HG02938 (cell line): ENCODE measurements at regions not wholly inside any gene's neighbourhood (a gene's known extent, or its start where the extent isn't known, plus 50 kb on each side); places are given as distances from the start of the nearest gene placed in this dataset.
"Not testable (repeated sequence)": the region's sequence is repeated elsewhere in the genome, so short reads cannot be mapped to it uniquely, and the experiment has no call there.

Source experiments
- ATAC-seq: cut with Tn5 transposase; IDR thresholded peaks from one replicate; pipeline ENCODE4 v1.9.1; 2021; ENCODE audit warnings: mild to moderate bottlenecking, moderate library complexity; ENCODE audit not compliant: unreplicated experiment

DNA sequence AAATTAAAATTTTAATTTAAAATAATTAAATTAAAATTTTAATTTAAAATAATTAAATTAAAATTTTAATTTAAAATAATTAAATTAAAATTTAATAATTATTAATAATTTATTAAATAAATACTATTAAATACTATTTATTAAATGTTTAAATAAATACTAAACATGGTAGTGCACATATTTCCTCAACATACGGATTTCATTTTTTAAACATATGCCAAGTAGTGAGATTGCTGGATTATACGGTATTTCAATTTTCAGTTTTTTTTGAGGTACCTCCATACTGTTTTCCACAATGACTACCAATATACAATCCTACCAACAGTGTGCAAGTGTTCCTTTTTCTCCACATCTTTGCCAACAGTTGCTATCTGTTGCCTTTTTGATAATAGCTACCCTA lies 852.9 kb upstream of the CDH8 start:
- ATAC-seq = no peak

DNA sequence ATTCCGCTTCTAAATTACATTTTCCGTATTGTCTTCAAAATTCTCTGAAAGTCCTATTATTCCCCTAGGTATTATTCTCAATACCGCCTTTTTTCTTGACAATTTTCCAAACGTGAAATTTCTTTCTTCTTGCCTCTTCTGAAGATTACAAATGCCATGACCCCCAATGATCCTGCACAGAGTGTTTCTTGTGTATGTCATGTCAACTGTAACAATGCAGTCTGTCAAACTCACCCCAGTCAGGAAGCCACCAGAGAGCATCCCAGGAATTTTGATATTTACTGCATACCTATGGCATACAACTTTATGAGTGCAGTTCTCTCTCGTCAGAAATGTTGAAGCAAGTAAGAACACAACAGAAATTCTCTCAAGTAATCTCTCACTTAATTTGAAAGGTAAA lies 847.3 kb upstream of the CDH8 start:
- no peak for ATAC-seq

DNA sequence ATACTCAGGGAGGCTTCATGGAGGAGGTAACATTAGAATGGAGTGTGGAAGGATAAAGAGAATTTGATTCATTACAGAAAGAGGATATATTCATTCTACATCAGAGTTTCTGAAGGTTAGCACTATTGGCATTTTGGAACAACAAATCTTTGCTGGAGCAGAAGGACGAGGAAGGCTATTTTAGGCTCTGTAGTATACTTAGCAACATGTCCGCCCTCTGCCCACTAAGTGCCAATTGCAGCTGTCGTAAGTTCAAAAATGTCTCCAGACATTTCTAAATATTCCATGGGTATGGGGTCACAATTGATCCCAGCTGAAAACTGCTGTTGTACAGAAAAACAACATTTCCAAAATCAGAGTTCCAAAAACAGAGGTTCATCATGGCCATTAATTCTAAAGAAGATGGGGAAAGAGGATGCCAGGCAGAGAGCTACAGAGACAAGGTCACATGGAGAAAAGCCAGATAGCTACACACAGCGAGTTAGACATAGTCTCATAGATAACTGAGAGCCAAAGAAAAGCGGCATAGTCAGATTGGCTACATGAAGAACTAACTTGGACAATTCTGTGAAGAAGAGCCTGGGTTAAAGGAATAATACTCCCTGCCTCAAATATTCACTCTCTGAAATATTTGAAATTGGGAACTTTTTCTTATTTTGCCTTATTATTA lies 846.4 kb upstream of the CDH8 start:
- no peak for ATAC-seq

DNA sequence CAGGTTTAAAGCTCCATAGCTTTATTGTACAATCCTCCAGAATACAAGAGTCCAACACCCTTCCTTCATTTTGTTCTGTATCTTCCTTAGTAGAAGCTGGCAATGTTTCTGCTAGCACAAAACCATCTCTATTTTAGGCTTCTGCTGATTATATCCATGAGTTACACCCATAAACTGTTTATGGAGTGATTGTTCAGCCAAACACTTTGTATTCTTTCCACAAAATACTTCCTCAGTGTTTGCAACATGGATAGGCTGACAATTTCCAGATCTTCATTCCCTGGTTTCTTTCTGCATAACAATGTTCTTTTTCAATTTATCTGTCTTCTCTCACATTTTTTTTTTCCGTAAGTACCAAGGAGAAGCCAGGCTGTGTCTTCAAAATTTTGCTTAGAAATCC lies 839.9 kb upstream of the CDH8 start:
- ATAC-seq = no peak

DNA sequence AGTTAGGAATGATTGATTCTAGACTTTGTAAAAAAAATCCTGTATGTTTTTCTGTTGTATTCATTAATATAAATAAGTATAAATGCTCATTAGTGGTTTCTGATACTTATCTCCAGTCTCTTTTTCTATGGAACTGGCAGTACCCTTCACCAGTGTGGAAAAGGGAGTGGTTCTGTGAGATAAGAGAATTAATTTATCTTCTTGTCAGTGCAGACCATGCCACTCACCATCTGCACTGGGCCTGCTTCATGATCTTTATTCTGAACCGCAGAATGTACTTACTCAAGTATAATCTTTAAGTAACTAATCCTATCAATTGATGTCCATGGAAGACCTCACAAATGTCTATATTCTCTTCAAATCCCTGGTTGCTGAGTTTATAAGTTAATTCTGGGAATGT lies 836.1 kb upstream of the CDH8 start:
- no peak for ATAC-seq

DNA sequence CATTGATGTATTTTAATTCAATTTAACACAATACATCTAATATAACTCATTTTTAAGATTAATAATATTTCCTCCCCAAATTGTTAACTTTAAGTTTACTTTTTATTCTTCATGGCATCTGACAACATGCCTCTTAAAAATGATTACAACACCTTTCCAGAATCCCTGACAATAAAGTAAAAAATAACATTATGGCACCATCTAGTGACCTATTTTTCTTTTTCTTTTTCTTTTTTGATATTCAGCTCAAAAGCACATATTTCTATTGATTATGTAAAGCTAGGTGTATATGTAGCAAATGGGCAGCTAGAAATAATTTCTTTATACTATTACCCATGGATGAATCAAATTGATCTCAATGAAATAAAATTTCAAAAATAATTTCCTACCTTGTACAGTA lies 834.3 kb upstream of the CDH8 start:
- ATAC-seq = no peak

DNA sequence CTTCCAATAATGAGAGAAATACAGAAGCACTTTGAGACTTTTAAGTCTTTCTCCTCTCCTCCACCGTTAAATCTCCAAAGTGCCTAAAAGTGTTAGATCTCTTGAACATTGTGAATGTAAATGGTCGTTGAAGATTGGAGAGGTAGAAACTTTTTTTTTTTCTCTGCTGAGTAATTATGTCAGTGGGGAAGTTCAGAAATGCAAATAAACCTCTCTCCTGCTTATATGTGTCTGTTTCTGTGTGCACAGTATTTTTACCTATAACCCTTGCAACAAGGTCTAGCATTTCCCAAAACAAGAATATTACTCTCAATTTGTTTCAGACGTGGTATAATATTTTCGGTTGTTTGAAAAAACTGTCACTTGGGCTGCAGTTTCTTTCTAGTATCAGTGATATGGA lies 833.6 kb upstream of the CDH8 start:
- no peak for ATAC-seq

DNA sequence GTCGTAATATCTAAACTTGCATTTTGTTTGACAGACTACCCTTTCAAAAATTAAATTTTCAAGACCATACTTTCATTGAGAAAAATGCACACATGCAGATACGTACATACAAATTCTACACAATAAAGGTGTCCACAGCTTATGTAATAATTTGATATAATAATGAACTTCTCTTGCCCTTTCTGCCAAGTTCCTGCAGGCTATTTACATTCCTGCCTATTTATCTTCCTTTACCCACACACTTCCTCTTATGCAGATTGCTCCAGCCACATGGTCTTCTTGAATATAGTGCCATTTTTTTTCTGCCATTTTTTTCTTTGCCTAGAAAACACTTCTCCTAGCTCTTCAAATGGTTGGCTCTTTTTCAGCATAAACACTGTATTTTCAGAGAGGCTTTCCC lies 826.9 kb upstream of the CDH8 start:
- ATAC-seq = no peak

DNA sequence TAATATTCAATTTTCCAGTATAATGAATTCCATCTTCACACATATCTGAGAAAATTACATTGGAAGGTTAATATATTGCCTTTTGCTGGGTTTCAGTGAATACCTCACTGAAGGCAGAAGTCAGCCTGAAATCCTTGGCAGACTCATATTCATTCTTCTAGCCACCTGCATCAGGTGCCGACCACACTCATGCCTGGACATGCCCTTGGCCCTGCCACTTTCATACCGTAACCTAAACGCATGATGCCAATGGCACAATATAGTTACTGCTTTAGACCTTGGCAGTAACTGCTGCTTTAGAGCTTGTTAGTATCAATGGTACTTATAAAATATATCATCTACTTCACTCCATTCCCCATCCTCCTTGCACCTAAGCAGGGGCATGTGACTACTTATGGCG lies 817.6 kb upstream of the CDH8 start:
- ATAC-seq = no peak

DNA sequence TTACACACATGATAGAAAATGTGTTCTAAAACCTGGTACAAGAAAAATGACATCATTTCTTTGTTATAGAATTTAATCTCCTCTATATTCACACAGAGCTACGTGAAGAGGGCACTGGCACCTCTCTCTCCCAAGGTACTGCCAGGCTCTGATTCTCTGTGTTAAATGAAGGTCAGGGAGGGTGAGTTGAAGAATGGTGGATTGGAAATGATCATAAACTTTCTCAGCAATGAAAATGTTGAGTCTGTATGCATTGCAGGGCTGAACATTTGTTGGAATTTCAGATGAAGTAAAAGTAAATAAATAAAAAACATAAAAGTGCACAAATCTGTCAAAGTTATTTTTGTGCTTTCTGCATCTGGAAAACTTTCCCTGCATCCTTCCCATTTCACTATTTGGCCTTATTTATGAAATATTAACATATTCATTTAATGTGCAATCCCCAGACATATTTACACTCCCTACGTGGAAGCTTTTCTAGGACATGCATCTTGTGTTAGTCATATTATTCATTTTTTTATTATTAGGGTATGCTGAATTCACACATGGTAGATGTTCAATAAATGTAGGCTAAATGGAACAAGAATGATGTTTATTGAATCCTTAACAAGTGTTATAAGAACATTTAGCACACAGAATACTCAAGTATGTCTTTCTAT lies 810.3 kb upstream of the CDH8 start:
- no peak for ATAC-seq

DNA sequence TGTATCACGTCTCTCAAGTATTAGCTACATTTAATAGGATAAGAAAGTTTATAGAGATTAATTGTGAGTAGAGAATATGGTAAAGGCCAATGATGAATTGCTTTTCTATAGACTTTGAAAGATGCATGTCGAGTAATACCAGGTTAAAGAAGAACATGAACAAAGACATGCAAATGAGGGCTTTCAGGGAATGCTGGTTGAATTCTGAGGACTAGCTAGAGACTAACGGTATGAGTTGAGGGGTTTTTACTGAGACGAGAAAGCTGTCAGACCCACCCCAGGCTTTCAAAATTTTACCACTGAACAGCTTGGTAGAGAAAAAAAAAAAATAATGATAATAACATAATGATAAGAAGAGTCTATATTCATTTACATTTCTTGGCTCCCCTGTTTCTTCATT lies 796.0 kb upstream of the CDH8 start:
- ATAC-seq = no peak

DNA sequence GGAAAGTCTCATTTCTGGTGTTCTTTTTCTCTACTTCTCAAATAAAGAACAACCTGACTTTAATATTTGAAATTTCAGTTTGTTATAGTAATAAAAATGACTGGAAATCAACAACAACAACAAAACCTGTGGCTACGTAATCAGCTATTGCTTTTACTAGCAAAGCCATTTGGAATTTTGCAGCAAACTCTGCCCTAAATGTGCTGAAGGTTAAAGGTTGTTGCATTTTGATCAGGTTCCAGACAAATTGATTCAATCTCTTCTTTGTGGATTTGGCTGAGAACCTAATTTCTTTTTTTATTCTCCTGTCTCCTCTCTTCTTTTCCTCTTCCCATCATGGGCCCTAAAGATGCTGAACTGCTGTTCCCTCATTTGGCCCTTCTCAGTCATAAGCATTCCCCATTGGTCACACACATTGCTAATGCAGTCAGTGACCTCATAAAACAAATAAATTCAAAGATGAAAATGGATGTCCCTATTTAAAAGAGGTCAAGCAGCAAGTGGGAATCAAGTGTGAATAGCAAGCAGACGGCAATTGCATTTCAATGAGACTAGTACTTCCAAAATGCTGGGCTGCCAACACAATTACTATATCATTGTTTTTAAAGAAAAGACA lies 795.1 kb upstream of the CDH8 start:
- ATAC-seq = no peak

DNA sequence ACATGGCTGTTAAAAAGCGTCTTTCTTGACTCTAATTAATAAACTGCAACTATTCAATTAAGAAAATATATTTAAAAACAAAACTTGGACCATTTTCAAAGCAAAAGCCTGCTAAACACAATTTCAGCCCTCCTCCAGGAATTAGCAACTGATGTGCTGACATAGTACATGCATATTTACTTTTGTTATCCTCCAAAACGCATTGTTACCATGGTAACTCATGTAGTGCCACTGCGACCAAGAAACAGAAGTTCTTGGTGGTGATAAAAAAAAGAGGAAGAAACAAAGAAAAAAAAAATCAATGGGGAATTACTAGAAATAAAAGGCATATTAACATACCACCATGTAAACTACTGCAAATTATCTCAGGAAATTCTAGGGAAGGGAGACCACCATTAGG lies 793.4 kb upstream of the CDH8 start:
- no peak for ATAC-seq

DNA sequence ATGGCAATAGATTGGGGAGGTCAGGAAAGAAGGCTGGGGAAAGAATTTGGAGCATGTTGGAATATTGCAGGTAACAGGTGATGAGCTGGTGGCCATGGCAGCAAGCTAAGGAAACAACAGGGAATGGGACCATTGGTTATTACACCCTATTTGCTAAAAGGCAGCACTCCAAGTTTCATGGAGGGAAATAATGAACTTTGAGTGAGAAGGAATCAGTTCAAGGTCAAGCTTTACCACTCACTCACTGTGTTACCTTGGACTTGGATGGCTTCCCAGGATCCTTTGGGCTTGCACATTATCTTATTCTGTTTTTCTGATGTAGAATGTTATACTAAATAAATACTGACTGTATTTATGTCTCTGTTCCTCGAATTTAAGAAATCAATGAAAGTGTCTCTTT lies 792.8 kb upstream of the CDH8 start:
- ATAC-seq = no peak

DNA sequence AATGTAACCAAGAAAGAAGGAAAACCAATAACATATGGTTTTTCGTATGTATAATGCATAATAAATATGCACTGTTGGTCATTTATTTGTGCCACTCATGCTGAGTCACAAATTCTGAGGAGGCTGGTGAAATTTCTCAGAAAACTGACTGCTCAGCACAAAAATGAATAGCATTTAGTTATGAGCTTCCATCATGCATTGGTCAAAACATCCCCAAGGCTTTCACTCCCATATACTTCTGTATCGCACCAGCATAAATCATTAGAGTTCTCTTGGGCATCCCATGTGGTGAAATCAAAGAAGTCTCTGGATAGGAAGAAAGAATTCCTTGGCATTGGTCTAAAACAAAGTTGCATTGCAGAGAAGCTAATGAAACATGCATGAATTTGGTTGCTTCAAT lies 785.6 kb upstream of the CDH8 start:
- ATAC-seq = no peak

DNA sequence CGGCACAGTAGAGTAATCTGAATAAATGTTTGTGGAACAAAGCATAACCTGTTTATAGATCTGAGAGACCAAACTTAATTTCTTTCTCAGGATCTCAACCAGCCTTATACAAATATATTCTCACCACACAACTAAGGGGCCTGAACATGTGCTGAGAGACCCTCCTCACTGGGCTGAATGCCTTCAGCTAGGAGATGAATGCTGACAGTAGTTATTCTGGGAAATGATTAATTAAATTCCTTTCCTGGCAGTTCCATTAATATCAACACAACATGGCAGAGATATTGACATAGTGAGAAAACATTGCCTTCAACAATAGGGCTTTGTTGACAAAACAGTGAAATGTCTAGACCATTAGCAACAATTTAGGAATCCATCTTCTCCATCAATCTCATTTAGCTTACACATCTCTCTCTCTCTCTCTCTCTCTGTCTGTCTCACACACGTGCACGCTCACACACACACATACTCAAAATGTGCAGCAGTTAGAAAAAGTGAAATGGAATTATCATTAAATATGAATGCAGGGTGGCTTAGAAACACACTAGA lies 780.8 kb upstream of the CDH8 start:
- ATAC-seq = no peak

DNA sequence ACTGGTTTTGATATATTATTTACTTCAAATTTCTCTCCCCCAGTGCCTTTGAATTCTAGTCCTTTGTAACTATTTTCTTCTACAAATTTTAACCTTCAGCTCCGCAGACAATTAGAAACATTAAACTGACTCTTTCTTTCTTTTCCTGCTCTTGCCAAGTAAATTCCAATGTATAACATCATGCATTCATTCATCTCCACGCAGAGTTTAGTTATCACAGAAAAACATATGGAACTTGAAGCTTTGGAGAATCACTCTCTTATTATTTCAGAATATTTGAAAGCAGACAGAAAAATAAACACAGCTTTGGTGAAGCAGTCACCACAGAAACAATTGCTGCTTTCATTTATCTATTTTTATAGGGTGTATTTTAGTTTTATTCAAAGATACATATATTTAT lies 778.7 kb upstream of the CDH8 start:
- ATAC-seq = no peak

DNA sequence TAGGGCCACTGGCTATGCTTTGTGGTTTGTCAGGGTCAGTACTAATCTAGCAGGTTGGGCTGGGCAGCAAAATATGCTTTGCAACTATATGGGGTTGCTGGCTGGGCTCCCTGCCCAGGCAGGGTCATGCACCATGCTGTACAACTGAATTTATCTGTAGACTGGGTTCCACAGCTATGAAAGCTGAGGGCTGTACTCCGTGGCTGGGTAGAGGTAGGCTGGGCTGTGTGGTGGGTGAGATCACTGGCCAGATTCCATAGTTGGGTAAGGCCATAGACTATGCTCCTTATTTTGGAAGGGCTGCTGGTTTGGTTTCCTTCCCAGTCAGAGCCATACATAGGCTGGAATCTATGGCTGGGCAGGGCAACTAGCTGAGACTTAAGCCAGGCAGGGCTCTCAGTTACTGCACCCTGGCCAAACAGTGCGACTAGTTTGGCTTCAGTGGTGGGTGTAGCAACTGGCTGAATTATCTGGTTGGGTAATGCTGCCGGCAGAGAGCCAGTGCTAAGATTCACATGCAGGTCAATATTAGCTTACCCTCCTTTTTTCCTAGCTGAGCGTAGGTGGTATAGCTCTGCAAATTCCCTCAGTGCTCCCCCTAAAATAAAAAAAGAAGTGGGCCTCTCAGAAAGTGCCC lies 769.1 kb upstream of the CDH8 start:
- no peak for ATAC-seq

DNA sequence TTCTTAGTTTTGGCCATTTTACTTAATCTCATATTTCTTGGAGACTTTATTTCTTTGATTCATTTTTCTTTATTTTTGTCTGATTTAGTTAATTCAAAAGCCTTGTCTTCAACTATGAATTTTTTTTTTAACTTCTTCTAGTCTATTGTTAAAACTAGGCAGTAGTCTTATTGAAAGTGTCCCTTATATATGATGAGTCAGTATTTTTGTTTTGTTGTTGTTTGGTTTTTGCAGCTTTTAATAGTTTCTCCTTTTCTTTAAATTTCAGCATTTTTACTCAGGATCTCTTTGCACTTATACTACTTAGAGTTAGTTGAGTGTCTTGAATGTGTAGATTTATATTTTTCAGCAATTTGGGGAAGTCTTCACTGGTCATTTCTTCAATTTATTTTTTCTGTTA lies 758.5 kb upstream of the CDH8 start:
- ATAC-seq = no peak

DNA sequence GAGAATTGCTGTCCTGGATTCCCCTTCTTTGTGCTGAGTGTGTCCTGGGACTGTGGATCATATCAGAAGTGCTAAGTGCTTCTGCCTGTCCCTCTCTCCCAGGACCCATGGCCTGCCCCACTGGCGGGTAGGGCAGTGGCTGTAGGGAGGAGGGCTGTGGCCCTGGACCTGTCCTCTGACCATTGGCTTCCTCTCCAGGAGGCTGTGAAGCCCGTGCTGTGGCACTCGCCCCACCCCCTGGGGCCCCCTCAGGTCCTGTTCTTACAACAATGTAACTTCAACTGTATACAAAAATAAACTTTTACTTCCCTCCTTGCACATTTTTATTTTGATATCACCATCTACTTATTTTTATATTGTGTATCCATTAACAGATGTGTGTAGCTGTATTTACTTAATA lies 743.8 kb upstream of the CDH8 start:
- ATAC-seq = not testable (repeated sequence)

DNA sequence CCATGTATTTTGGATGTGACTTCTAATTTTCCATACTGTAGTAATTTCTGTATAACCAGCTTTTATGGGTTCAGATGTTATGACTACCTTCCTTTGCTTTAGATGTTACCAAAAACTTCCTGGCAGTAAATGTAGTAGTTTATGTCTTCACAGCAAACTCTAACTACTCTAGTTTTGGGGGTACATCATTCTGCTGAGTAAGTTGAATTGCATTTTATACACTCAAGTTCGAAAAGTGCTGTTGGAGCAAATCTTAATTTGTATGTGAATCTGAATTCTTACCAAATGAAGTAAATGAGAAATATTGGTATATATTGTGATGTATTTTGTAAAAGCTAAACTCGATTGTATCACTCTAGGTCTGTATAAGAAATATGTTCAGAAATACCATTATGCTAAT lies 728.3 kb upstream of the CDH8 start:
- no peak for ATAC-seq

DNA sequence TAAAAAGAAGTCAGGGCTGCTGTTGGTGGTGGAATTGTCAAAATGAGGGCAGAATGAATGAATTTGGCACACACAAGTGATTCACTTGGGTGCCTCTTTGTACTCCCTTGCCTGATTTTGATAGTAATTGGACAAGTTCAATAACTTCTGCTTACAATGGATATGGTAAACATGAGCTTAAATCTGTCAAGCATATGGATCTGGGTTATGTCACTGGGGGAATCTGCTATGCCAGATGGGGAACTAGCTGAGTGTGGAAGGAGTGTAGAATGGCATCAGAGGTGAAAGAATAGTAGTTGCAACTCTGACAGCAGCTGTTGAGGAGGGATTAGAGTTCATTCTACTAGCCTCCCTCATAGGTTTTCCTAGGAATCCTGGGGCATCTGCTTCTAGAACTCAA lies 724.2 kb upstream of the CDH8 start:
- ATAC-seq = no peak
